GM23248 (cell line): ENCODE measurements at regions not wholly inside any gene's neighbourhood (a gene's known extent, or its start where the extent isn't known, plus 50 kb on each side); places are given as distances from the start of the nearest gene placed in this dataset.
A peak's percentile ranks its signal among the peaks of the same experiment; 100 is the strongest.

Source experiments
- DNase-seq: peaks from one replicate; pipeline ENCODE4 v3.0.0-alpha.2; 2015
- H2AFZ ChIP-seq: fragments of 200-600 bp; sonication (generic); 2 replicates; pipeline ENCODE4 v1.6.1; 2016; ENCODE audit warnings: antibody characterized with exemption
- H3F3A ChIP-seq: fragments of 200-600 bp; sonication (generic); 2 replicates; pipeline ENCODE4 v1.6.1; 2016; ENCODE audit warnings: mild to moderate bottlenecking, antibody characterized with exemption, mixed run types; ENCODE audit not compliant: insufficient read depth
- H3K27ac ChIP-seq: fragments of 200-600 bp; sonication (generic); 2 replicates; pipeline ENCODE4 v1.5.1; 2016; ENCODE audit warnings: mild to moderate bottlenecking
- H3K27me3 ChIP-seq: fragments of 200-600 bp; sonication (generic); replicated peaks from 2 replicates; pipeline ENCODE4 v1.6.1; 2016; ENCODE audit warnings: mild to moderate bottlenecking; ENCODE audit not compliant: insufficient read depth
- H3K36me3 ChIP-seq: fragments of 200-600 bp; sonication (generic); 2 replicates; pipeline ENCODE4 v1.6.1; 2016; ENCODE audit warnings: low read depth, mild to moderate bottlenecking
- H3K4me1 ChIP-seq: fragments of 200-600 bp; sonication (generic); 2 replicates; pipeline ENCODE4 v1.6.1; 2016; ENCODE audit warnings: mild to moderate bottlenecking; ENCODE audit not compliant: insufficient read depth
- H3K4me2 ChIP-seq: fragments of 200-600 bp; sonication (generic); one replicate; pipeline ENCODE4 v1.6.1; 2016; ENCODE audit warnings: mild to moderate bottlenecking; ENCODE audit not compliant: unreplicated experiment
- H3K4me3 ChIP-seq: fragments of 200-600 bp; sonication (generic); 2 replicates; pipeline ENCODE4 v1.5.1; 2016; ENCODE audit warnings: mild to moderate bottlenecking
- H3K79me2 ChIP-seq: fragments of 200-600 bp; sonication (generic); 2 replicates; pipeline ENCODE4 v1.6.1; 2016; ENCODE audit warnings: mild to moderate bottlenecking; ENCODE audit not compliant: insufficient read depth
- H3K9ac ChIP-seq: fragments of 200-600 bp; sonication (generic); 2 replicates; pipeline ENCODE4 v1.6.1; 2016; ENCODE audit warnings: mild to moderate bottlenecking
- H3K9me2 ChIP-seq: fragments of 200-600 bp; sonication (generic); 2 replicates; pipeline ENCODE4 v1.6.1; 2016; ENCODE audit warnings: mixed run types, mild to moderate bottlenecking, moderate library complexity; ENCODE audit not compliant: insufficient read depth
- H3K9me3 ChIP-seq: fragments of 200-600 bp; sonication (generic); one replicate; pipeline ENCODE4 v1.6.1; 2017; ENCODE audit warnings: low read depth
- H4K20me1 ChIP-seq: fragments of 200-600 bp; sonication (generic); 2 replicates; pipeline ENCODE4 v1.6.0; 2016; ENCODE audit not compliant: insufficient read depth
- EZH2 ChIP-seq: fragments of 200-600 bp; sonication (generic); IDR thresholded peaks from 2 replicates; pipeline ENCODE4 v1.6.1; 2018; ENCODE audit warnings: antibody characterized with exemption, mild to moderate bottlenecking; ENCODE audit not compliant: insufficient read depth, poor library complexity, severe bottlenecking
- EZH2phosphoT487 ChIP-seq: fragments of 200-600 bp; sonication (generic); IDR thresholded peaks from 2 replicates; pipeline ENCODE4 v1.6.1; 2018; ENCODE audit warnings: antibody characterized with exemption, moderate library complexity, mild to moderate bottlenecking, low read depth; ENCODE audit not compliant: insufficient read depth
- WGBS, 2 experiments: methylation state at CpG; one replicate each; pipeline ENCODE4 v1.1.6; 2015 to 2017; ENCODE audit warnings: low lambda C conversion rate in 2 of 2, low coverage in 1 of 2; ENCODE audit errors: missing lambda C conversion rate in 2 of 2; 5-methylcytosine and 5-hydroxymethylcytosine counted together
- in situ Hi-C: fragments of 300-500 bp; cut with MboI; formaldehyde crosslinking; loops from 2 replicates; pipeline ENCODE4 v1.15.0; 2020

DNA sequence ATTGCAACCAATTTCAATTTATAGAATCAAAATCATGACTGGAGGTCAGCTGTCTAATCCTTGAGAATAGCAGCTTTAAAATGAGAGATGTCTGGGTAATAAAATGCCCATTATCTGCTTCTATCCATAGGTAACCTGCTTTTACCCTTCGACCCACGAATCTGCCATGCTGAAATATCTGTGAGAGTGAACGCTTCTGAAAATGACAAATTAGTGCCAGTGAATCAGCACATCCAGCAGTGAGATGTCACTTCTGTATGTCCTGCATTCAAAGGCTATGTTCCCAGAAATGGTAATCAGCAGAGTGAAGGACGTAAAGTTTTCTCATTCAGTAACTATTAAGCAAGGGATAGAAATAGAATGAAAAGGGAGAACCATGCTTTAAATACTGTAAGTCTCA lies 532.4 kb upstream of the ITGA1 start:
- no peak for TF ChIP-seq EZH2phosphoT487
- no peak for TF ChIP-seq EZH2
- Histone ChIP-seq H3K79me2 (no peaks in the 10 kb centered on the region), H3F3A (no peaks in the 10 kb centered on the region), H4K20me1 (no peaks in the 10 kb centered on the region), H3K4me1 (no peaks in the 10 kb centered on the region), H3K9me2 (no peaks in the 10 kb centered on the region), H3K9ac (no peak overlapping the region), H3K36me3 (no peaks in the 10 kb centered on the region), H3K4me3 (no peak overlapping the region), H3K27ac (no peak overlapping the region), H2AFZ (no peak overlapping the region), H3K27me3 (no peaks in the 10 kb centered on the region), H3K4me2 (no peak overlapping the region), H3K9me3 (no peaks in the 10 kb centered on the region)
- 16 to 21% methylated on average over 4 of the region's 4 CpGs for WGBS, 2 experiments
- in situ Hi-C loops: no loop called here
- no peak for DNase-seq

DNA sequence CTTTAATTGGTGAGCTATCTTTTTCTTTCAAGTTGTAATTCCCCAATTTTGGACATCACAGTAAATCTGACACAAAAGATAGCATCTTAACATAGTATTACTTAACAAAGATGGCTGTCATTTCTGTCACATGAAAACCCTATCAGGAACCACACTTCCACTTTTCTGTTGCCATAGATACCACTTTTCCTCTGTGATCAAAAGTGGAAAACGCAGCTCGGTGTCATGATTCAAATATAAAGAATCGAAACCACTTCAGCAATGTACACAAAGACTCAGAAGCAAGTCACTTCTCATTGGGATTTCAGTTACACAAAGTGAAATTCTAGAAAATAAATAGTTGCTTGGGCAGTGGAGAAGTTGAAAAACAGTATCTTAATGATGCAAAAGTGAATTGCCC lies 524.9 kb upstream of the ITGA1 start:
- WGBS, 2 experiments: 24 to 29% methylated on average over 3 of the region's 3 CpGs
- in situ Hi-C loops: no loop called here
- DNase-seq: no peak
- H4K20me1 ChIP-seq: no peaks in the 10 kb centered on the region
- no peak overlapping the region for H3K27ac ChIP-seq
- TF ChIP-seq EZH2phosphoT487 (no peak), EZH2 (no peak)
- H3K9ac ChIP-seq: no peak overlapping the region
- H3K4me2 ChIP-seq: no peak overlapping the region
- H3K4me1 ChIP-seq: no peaks in the 10 kb centered on the region
- no peaks in the 10 kb centered on the region for H3K9me2 ChIP-seq
- no peaks in the 10 kb centered on the region for H3K36me3 ChIP-seq
- no peak overlapping the region for H3K4me3 ChIP-seq
- H2AFZ ChIP-seq: no peak overlapping the region
- H3K27me3 ChIP-seq: no peaks in the 10 kb centered on the region
- H3F3A ChIP-seq: no peaks in the 10 kb centered on the region
- no peaks in the 10 kb centered on the region for H3K79me2 ChIP-seq
- H3K9me3 ChIP-seq: no peaks in the 10 kb centered on the region

DNA sequence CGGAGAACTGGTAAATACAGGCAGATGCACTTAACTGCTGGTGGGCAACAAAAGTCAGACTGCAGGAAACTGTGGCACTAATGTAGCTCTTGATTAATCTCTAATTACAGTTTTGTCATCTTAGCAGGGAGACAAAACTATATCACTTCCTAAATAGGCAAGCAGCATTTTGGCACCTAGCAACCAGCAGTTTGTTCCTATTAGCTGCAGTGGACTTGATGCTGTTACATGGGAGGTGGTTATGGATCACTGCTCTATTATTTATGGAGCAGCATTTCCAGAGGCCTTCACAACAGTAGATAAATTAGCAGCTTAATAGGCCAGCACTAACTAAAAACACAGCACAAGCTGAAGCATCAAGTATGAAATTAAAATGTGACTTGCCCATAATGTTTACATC lies 518.3 kb upstream of the ITGA1 start:
- peak overlapping the region; percentile 32 for H3K4me2 ChIP-seq
- H3K9me2 ChIP-seq: no peaks in the 10 kb centered on the region
- H3K27ac ChIP-seq: no peak overlapping the region
- H3K36me3 ChIP-seq: no peaks in the 10 kb centered on the region
- 26 to 27% methylated on average over 1 of the region's 1 CpG for WGBS, 2 experiments
- no peaks in the 10 kb centered on the region for H3K9me3 ChIP-seq
- no peaks in the 10 kb centered on the region for H3F3A ChIP-seq
- no peak for DNase-seq
- H2AFZ ChIP-seq: peak overlapping the region; percentile 42
- in situ Hi-C loops: no loop called here
- H3K27me3 ChIP-seq: no peaks in the 10 kb centered on the region
- H4K20me1 ChIP-seq: no peaks in the 10 kb centered on the region
- no peak overlapping the region; the same call in 1 of the 2 replicates for H3K9ac ChIP-seq
- no peaks in the 10 kb centered on the region for H3K4me1 ChIP-seq
- H3K79me2 ChIP-seq: no peaks in the 10 kb centered on the region
- H3K4me3 ChIP-seq: peak overlapping the region; percentile 58
- TF ChIP-seq EZH2phosphoT487 (no peak), EZH2 (no peak)

DNA sequence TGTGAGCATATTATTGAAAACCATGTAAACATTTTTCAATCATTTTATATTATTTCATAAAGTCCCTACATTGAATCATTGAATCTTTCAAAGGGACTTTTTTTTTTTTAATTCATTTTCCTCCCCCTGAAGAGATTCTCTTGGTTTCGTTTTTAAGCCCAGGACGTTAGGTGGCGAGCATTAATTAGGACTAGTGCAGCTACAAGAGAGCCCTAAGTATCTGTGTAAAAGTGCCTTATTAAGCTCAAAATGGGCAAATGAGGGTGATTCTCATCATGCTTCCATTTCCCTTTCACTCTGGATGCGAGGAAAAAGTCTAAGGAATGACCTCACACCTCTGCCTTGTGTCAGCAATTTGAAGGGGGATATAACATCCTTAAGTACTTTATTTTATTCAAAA lies 517.9 kb upstream of the ITGA1 start:
- Histone ChIP-seq H3K4me1 (no peaks in the 10 kb centered on the region), H4K20me1 (no peaks in the 10 kb centered on the region), H3K27ac (no peak overlapping the region), H2AFZ (peak overlapping the region; percentile 42), H3K79me2 (no peaks in the 10 kb centered on the region), H3K4me2 (peak overlapping the region; percentile 32), H3K27me3 (no peaks in the 10 kb centered on the region), H3K9ac (no peak overlapping the region; the same call in 1 of the 2 replicates), H3F3A (no peaks in the 10 kb centered on the region), H3K9me3 (no peaks in the 10 kb centered on the region), H3K9me2 (no peaks in the 10 kb centered on the region), H3K4me3 (peak overlapping the region; percentile 58), H3K36me3 (no peaks in the 10 kb centered on the region)
- 7 to 10% methylated on average over 4 of the region's 4 CpGs for WGBS, 2 experiments
- TF ChIP-seq EZH2phosphoT487 (no peak), EZH2 (no peak)
- DNase-seq: no peak
- in situ Hi-C loops: no loop called here

DNA sequence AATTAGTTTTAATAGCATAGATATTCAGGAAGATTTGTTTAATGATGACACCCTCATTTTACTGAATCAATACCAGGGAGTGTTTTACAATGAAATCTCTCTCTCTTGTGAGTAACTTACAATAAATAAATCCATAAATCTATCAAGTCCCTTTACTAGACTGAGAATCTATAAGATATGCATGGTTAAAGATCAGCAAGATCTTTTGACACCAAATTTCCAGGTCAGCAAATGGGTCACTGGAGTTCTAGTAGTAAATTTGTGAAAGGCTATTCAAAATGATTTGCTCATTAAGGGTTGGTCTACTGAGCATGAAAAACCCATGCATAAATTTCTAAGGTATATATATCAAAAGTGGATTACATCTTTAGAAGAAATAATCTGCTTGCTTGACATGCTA lies 512.1 kb upstream of the ITGA1 start:
- H3K27ac ChIP-seq: no peak overlapping the region
- in situ Hi-C loops: no loop called here

More for the DNA sequence above, 512.1 kb upstream of the ITGA1 start:
- H3K9me2 ChIP-seq: no peaks in the 10 kb centered on the region
- TF ChIP-seq EZH2phosphoT487: no peak
- no peak for TF ChIP-seq EZH2
- no peaks in the 10 kb centered on the region for H3F3A ChIP-seq
- no peaks in the 10 kb centered on the region for H3K9me3 ChIP-seq
- H2AFZ ChIP-seq: no peak overlapping the region
- H3K4me2 ChIP-seq: no peak overlapping the region
- no peaks in the 10 kb centered on the region for H4K20me1 ChIP-seq
- H3K9ac ChIP-seq: no peak overlapping the region
- no peaks in the 10 kb centered on the region for H3K79me2 ChIP-seq
- no peaks in the 10 kb centered on the region for H3K27me3 ChIP-seq
- H3K36me3 ChIP-seq: no peaks in the 10 kb centered on the region
- DNase-seq: no peak
- no peaks in the 10 kb centered on the region for H3K4me1 ChIP-seq
- no peak overlapping the region for H3K4me3 ChIP-seq
